Keratinocyte (primary cell): ENCODE measurements at regions not wholly inside any gene's neighbourhood (a gene's known extent, or its start where the extent isn't known, plus 50 kb on each side); places are given as distances from the start of the nearest gene placed in this dataset.

Experiments
- DNase-seq: peaks from one replicate; pipeline ENCODE4 v3.0.0-alpha.2; 2011; ENCODE audit warnings: low read depth, missing footprints, low spot score
- FAIRE-seq: peaks from 2 replicates; lab custom pipeline; 2011; peaks lifted over from hg19 to GRCh38; lab: Jason Lieb, UNC
- H2AFZ ChIP-seq: 2 replicates; pipeline ENCODE4 v1.6.0; 2012; ENCODE audit warnings: low read length, control low read depth, inconsistent platforms; ENCODE audit not compliant: control insufficient read depth
- H3K27ac ChIP-seq: 2 replicates; pipeline ENCODE4 v1.5.1; 2011; ENCODE audit warnings: low read length; ENCODE audit not compliant: control insufficient read depth, insufficient read depth
- H3K27me3 ChIP-seq: 3 replicates; pipeline ENCODE4 v1.6.0; 2011; ENCODE audit warnings: low read length; ENCODE audit not compliant: control insufficient read depth, insufficient read depth; ENCODE audit errors: extremely low read depth
- H3K36me3 ChIP-seq, 2 experiments: 2 replicates in 1 of 2; 3 replicates in 1 of 2; pipeline ENCODE4 v1.5.1; 2011; ENCODE audit warnings: low read length in 2 of 2, mild to moderate bottlenecking in 1 of 2; ENCODE audit not compliant: control insufficient read depth in 2 of 2, insufficient read depth in 2 of 2; ENCODE audit errors: extremely low read depth in 1 of 2
- H3K4me1 ChIP-seq: 3 replicates; pipeline ENCODE4 v1.5.1; 2011; ENCODE audit warnings: low read length; ENCODE audit not compliant: control insufficient read depth, insufficient read depth; ENCODE audit errors: extremely low read depth
- H3K4me2 ChIP-seq: 3 replicates; pipeline ENCODE4 v1.6.0; 2011; ENCODE audit warnings: low read depth, low read length; ENCODE audit not compliant: control insufficient read depth, insufficient read depth; ENCODE audit errors: extremely low read depth
- H3K4me3 ChIP-seq, 3 experiments: fragments of 200-600 bp in 1 of 3; sonication (generic) in 1 of 3; 2 replicates in 2 of 3; 3 replicates in 1 of 3; pipeline ENCODE4 v1.5.1; 2011 to 2016; ENCODE audit warnings: low read length in 3 of 3, mild to moderate bottlenecking in 3 of 3, control low read depth in 2 of 3, inconsistent platforms in 1 of 3, low read depth in 1 of 3, mixed read lengths in 1 of 3, mixed run types in 1 of 3, moderate library complexity in 1 of 3; ENCODE audit not compliant: control insufficient read depth in 2 of 3, insufficient read depth in 2 of 3; ENCODE audit errors: extremely low read depth in 1 of 3
- H3K79me2 ChIP-seq: 2 replicates; pipeline ENCODE4 v1.6.0; 2012; ENCODE audit warnings: low read length; ENCODE audit not compliant: control insufficient read depth, insufficient read depth
- H3K9ac ChIP-seq: 3 replicates; pipeline ENCODE4 v1.6.0; 2011; ENCODE audit warnings: low read length; ENCODE audit not compliant: control insufficient read depth, insufficient read depth; ENCODE audit errors: extremely low read depth
- H3K9me1 ChIP-seq: 3 replicates; pipeline ENCODE4 v1.6.0; 2011; ENCODE audit warnings: low read length; ENCODE audit not compliant: control insufficient read depth, insufficient read depth; ENCODE audit errors: extremely low read depth
- H3K9me3 ChIP-seq: 2 replicates; pipeline ENCODE4 v1.5.1; 2012; ENCODE audit warnings: low read depth, low read length; ENCODE audit not compliant: control insufficient read depth
- H4K20me1 ChIP-seq: 3 replicates; pipeline ENCODE4 v1.6.0; 2011; ENCODE audit warnings: low read length; ENCODE audit not compliant: control insufficient read depth, insufficient read depth; ENCODE audit errors: extremely low read depth
- CTCF ChIP-seq, 3 experiments: IDR thresholded peaks in 1 of 3; conservative IDR thresholded peaks in 1 of 3; optimal IDR thresholded peaks in 1 of 3; 2 replicates in 2 of 3; 3 replicates in 1 of 3; pipeline versions ENCODE3 to v1.5.1; 2011; ENCODE audit warnings: low read length in 3 of 3, mild to moderate bottlenecking in 3 of 3, moderate library complexity in 2 of 3, control low read depth in 1 of 3, inconsistent platforms in 1 of 3; ENCODE audit not compliant: insufficient read depth in 2 of 3; ENCODE audit errors: extremely low read depth in 1 of 3
- EZH2 ChIP-seq: IDR thresholded peaks from one replicate; pipeline ENCODE4 v1.6.1; 2012; ENCODE audit warnings: inconsistent platforms, mild to moderate bottlenecking, low read length, moderate library complexity
- dilution Hi-C: fragments of 300-500 bp; cut with MboI; formaldehyde crosslinking; loops from one replicate; pipeline ENCODE4 v1.7.0; 2020; ENCODE audit warnings: low sequenced_read_pairs; ENCODE audit not compliant: extremely low pct_ligation_motif_present

- no peak overlapping the region for H2AFZ ChIP-seq
- no peak overlapping the region for H3K9ac ChIP-seq
- H3K9me1 ChIP-seq, result no peaks in the 10 kb centered on the region
- dilution Hi-C loops, result no loop called here
- H3K9me3 ChIP-seq, result no peaks in the 10 kb centered on the region
- H3K27ac ChIP-seq, result no peak overlapping the region
- no peak for TF ChIP-seq CTCF (optimal IDR thresholded peaks at IDR 0.05 in 1 of 3, IDR thresholded peaks at IDR 0.05 in 1 of 3, conservative IDR thresholded peaks at IDR 0.05 in 1 of 3; ENCODE audit: extremely low read depth in 1 of 3, insufficient read depth in 2 of 3, low read length in 3 of 3)
- no peak for TF ChIP-seq EZH2
- H3K79me2 ChIP-seq, result no peaks in the 10 kb centered on the region
- H3K4me2 ChIP-seq, result no peak overlapping the region
- DNase-seq (no peak), FAIRE-seq (no peak)
- H3K4me1 ChIP-seq, result peaks cover 7% of the 10 kb centered on the region
- H4K20me1 ChIP-seq, result no peaks in the 10 kb centered on the region
- H3K27me3 ChIP-seq, result no peaks in the 10 kb centered on the region
- no peaks in the 10 kb centered on the region for H3K36me3 ChIP-seq
- no peak overlapping the region for H3K4me3 ChIP-seq
Measured at GRCh38 chr21:15480160-15480559, 249.6 kb upstream of the USP25 start.

- FAIRE-seq (peak; percentile 87), DNase-seq (peak; percentile 41)
- peaks cover 7% of the 10 kb centered on the region for H3K4me1 ChIP-seq
- no peak for TF ChIP-seq EZH2
- peak; percentile 89 to 94 (median 93) for TF ChIP-seq CTCF (optimal IDR thresholded peaks at IDR 0.05 in 1 of 3, IDR thresholded peaks at IDR 0.05 in 1 of 3, conservative IDR thresholded peaks at IDR 0.05 in 1 of 3; ENCODE audit: extremely low read depth in 1 of 3, insufficient read depth in 2 of 3, low read length in 3 of 3)
- H3K9me1 ChIP-seq, result no peaks in the 10 kb centered on the region
- peak overlapping the region; percentile 42 for H3K4me2 ChIP-seq
- dilution Hi-C loops, result no loop called here
- no peaks in the 10 kb centered on the region for H3K79me2 ChIP-seq
- H3K4me3 ChIP-seq, result no peak overlapping the region
- no peak overlapping the region for H3K9ac ChIP-seq
- no peaks in the 10 kb centered on the region for H3K36me3 ChIP-seq
- H3K9me3 ChIP-seq, result no peaks in the 10 kb centered on the region
- peak overlapping the region; percentile 54 for H2AFZ ChIP-seq
- no peaks in the 10 kb centered on the region for H4K20me1 ChIP-seq
- no peaks in the 10 kb centered on the region for H3K27me3 ChIP-seq
- H3K27ac ChIP-seq, result no peak overlapping the region
Measured at GRCh38 chr21:15483138-15483780, 246.5 kb upstream of the USP25 start.
